22Rv1 (cell line): ENCODE measurements at regions not wholly inside any gene's neighbourhood (a gene's known extent, or its start where the extent isn't known, plus 50 kb on each side); places are given as distances from the start of the nearest gene placed in this dataset.

Source experiments
- CTCF ChIP-seq: fragments of 450-650 bp; IDR thresholded peaks from 2 replicates; pipeline ENCODE4 v1.5.1; 2017; ENCODE audit warnings: mild to moderate bottlenecking
- ZFX ChIP-seq: fragments of 450-650 bp; IDR thresholded peaks from 2 replicates; pipeline ENCODE4 v1.6.1; 2017; ENCODE audit warnings: antibody characterized with exemption, borderline replicate concordance

GRCh38 chr5:127999909-128000308 is 83.7 kb upstream of the SLC12A2 start:
- TF ChIP-seq CTCF (no peak), ZFX (no peak)
